HepG2 (cell line): ENCODE measurements at regions not wholly inside any gene's neighbourhood (a gene's known extent, or its start where the extent isn't known, plus 50 kb on each side); places are given as distances from the start of the nearest gene placed in this dataset.
A peak's percentile ranks its signal among the peaks of the same experiment; 100 is the strongest.
"Not testable (repeated sequence)": the region's sequence is repeated elsewhere in the genome, so short reads cannot be mapped to it uniquely, and the experiment has no call there.

Experiments used
- ATAC-seq: fragments of 200-7000 bp; cut with Tn5 transposase; 3 replicates; pipeline ENCODE4 v1.9.1; 2020; ENCODE audit warnings: mild to moderate bottlenecking, moderate library complexity
- BruUV-seq: library from RNA; stranded (reverse); fragments of 400-500 nt; replicated peaks from 2 replicates; lab custom pipeline; 2021; lab: Mats Ljungman, UMichigan
- CTCF ChIA-PET: fragments of 300-600 bp; formaldehyde crosslinking; extraction: SDS; loops from one replicate; lab custom pipeline; 2021; ENCODE audit warnings: low total read pairs, inconsistent platforms, low intra/inter-chr PET ratio; lab: Yijun Ruan, JAX
- POLR2A ChIA-PET: fragments of 350-600 bp; sonication (Branson Sonifier 250); formaldehyde crosslinking; loops from one replicate; lab custom pipeline; 2020; ENCODE audit warnings: antibody characterized with exemption, inconsistent platforms; lab: Yijun Ruan, JAX
- DNase-seq: peaks from one replicate; pipeline ENCODE4 v3.0.0-alpha.2; 2015; ENCODE audit warnings: low spot score
- FAIRE-seq: peaks from 3 replicates; lab custom pipeline; 2011; peaks lifted over from hg19 to GRCh38; lab: Jason Lieb, UNC
- H2AFZ ChIP-seq: one replicate; pipeline ENCODE4 v1.6.1; 2011; ENCODE audit warnings: low read length, inconsistent platforms
- H3K27ac ChIP-seq: fragments of 300-600 bp; 3 replicates; pipeline ENCODE4 v1.8.0; 2011; ENCODE audit warnings: mixed run types, mild to moderate bottlenecking, mixed read lengths, low read length, inconsistent platforms; ENCODE audit not compliant: insufficient read depth; ENCODE audit errors: extremely low read length
- H3K27me3 ChIP-seq, 2 experiments: fragments of 200-600 bp in 1 of 2; 2 replicates in 1 of 2; 3 replicates in 1 of 2; pipeline versions ENCODE4 v1.6.0 to v1.8.0; 2011; ENCODE audit warnings: low read length in 2 of 2, mild to moderate bottlenecking in 2 of 2, moderate library complexity in 2 of 2, inconsistent platforms in 1 of 2; ENCODE audit not compliant: insufficient read depth in 2 of 2, control insufficient read depth in 1 of 2
- H3K36me3 ChIP-seq, 2 experiments: fragments of 200-600 bp in 1 of 2; replicated peaks in 1 of 2; 2 replicates in 1 of 2; 3 replicates in 1 of 2; pipeline versions ENCODE4 v1.5.1 to v1.8.0; 2011; ENCODE audit warnings: low read length in 2 of 2, inconsistent platforms in 1 of 2; ENCODE audit not compliant: insufficient read depth in 2 of 2, control insufficient read depth in 1 of 2
- H3K4me1 ChIP-seq: 2 replicates; pipeline ENCODE4 v1.5.1; 2012; ENCODE audit warnings: low read length, inconsistent platforms; ENCODE audit not compliant: insufficient read depth
- H3K4me2 ChIP-seq: 2 replicates; pipeline ENCODE4 v1.6.0; 2011; ENCODE audit warnings: low read depth, low read length, inconsistent platforms
- H3K4me3 ChIP-seq, 3 experiments: fragments of 200-600 bp in 1 of 3; sonication (generic), shearing (Covaris generic) in 1 of 3; replicated peaks in 1 of 3; 2 replicates each; pipeline ENCODE4 v1.5.1; 2011 to 2016; ENCODE audit warnings: low read length in 3 of 3, inconsistent platforms in 2 of 3, low read depth in 2 of 3, mild to moderate bottlenecking in 2 of 3, control low read depth in 1 of 3, mixed read lengths in 1 of 3; ENCODE audit not compliant: insufficient read depth in 1 of 3
- H3K79me2 ChIP-seq: one replicate; pipeline ENCODE4 v1.6.1; 2011; ENCODE audit warnings: low read length, inconsistent platforms; ENCODE audit not compliant: insufficient read depth
- H3K9ac ChIP-seq: 2 replicates; pipeline ENCODE4 v1.6.0; 2011; ENCODE audit warnings: mild to moderate bottlenecking, low read depth, low read length, inconsistent platforms; ENCODE audit not compliant: insufficient read depth
- H3K9me3 ChIP-seq: 2 replicates; pipeline ENCODE4 v1.5.1; 2012; ENCODE audit warnings: mild to moderate bottlenecking, low read length
- H4K20me1 ChIP-seq: 2 replicates; pipeline ENCODE4 v1.6.0; 2011; ENCODE audit warnings: inconsistent platforms, mild to moderate bottlenecking, low read length, moderate library complexity; ENCODE audit not compliant: insufficient read depth
- CTCF ChIP-seq: sonication (generic); formaldehyde crosslinking; IDR thresholded peaks from 2 replicates; pipeline ENCODE4 v1.5.0; 2020; ENCODE audit warnings: mild to moderate bottlenecking, missing genetic modification reagents, moderate library complexity
- REST ChIP-seq, 2 experiments: IDR thresholded peaks; 2 replicates each; pipeline ENCODE4 v1.6.1; 2011 to 2012; ENCODE audit warnings: low read length in 2 of 2, borderline replicate concordance in 1 of 2, low read depth in 1 of 2, mild to moderate bottlenecking in 1 of 2, moderate library complexity in 1 of 2
- STAG1 ChIP-seq: sonication (generic); formaldehyde crosslinking; IDR thresholded peaks from 2 replicates; pipeline ENCODE4 v1.4.0; 2020; ENCODE audit warnings: missing genetic modification reagents
- WGBS: methylation state at CpG from one replicate; pipeline ENCODE4 v1.1.6; 2017; ENCODE audit warnings: low lambda C conversion rate; 5-methylcytosine and 5-hydroxymethylcytosine counted together
- in situ Hi-C: cut with HindIII; loops from 2 replicates; pipeline ENCODE4 v1.10.0; 2017; ENCODE audit warnings: low pct_unique_long_range_greater_than_20kb; ENCODE audit not compliant: extremely low pct_ligation_motif_present
- intact Hi-C: fragments of 100-400 bp; cut with micrococcal nuclease; formaldehyde crosslinking; loops from one replicate; pipeline ENCODE4 v1.10.0; 2022; ENCODE audit not compliant: unreplicated experiment

GRCh38 chr7:6951553-6951952 is 125.5 kb upstream of the CCZ1B start:
- intact Hi-C loops, H3K79me2 ChIP-seq, H3K27ac ChIP-seq, DNase-seq, H3K27me3 ChIP-seq, H3K36me3 ChIP-seq, CTCF ChIA-PET, ATAC-seq, H4K20me1 ChIP-seq, H2AFZ ChIP-seq, in situ Hi-C loops, FAIRE-seq, H3K4me1 ChIP-seq, H3K4me2 ChIP-seq, H3K4me3 ChIP-seq, BruUV-seq, H3K9ac ChIP-seq, POLR2A ChIA-PET, H3K9me3 ChIP-seq: not testable (repeated sequence)
- 4% methylated on average over 2 of the region's 2 CpGs for WGBS
- TF ChIP-seq REST (IDR thresholded peaks at IDR 0.05; ENCODE audit: borderline replicate concordance in 1 of 2, low read depth in 1 of 2, low read length in 2 of 2), result 0 out of 4 replicates have a peak, but pooled peaks of 1 of the 2 experiments have one; percentile 28

GRCh38 chr7:6953138-6953797 is 127.2 kb upstream of the CCZ1B start:
- H3K4me2 ChIP-seq, POLR2A ChIA-PET: not testable (repeated sequence)

More at GRCh38 chr7:6953138-6953797, 127.2 kb upstream of the CCZ1B start:
- H3K79me2 ChIP-seq, H3K27ac ChIP-seq, H3K36me3 ChIP-seq, intact Hi-C loops, H3K9me3 ChIP-seq, FAIRE-seq, CTCF ChIA-PET, DNase-seq, ATAC-seq, H4K20me1 ChIP-seq, H3K9ac ChIP-seq, BruUV-seq, H3K4me3 ChIP-seq, in situ Hi-C loops, H3K27me3 ChIP-seq, H3K4me1 ChIP-seq, H2AFZ ChIP-seq: not testable (repeated sequence)
- WGBS, result 33% methylated on average over 15 of the region's 16 CpGs
- 0 out of 2 replicates have a peak, but pooled peaks have one; percentile 19 for TF ChIP-seq CTCF (CRISPR knock-in tag)
- peak; percentile 55 for TF ChIP-seq STAG1 (CRISPR knock-in tag)
